Uterus (tissue), 2 donors: ENCODE measurements at regions not wholly inside any gene's neighbourhood (a gene's known extent, or its start where the extent isn't known, plus 50 kb on each side); places are given as distances from the start of the nearest gene placed in this dataset.

Source experiments
- CTCF ChIP-seq, 4 experiments: fragments of 200-600 bp in 2 of 4; fragments of 450-650 bp in 2 of 4; sonication (generic) in 2 of 4; IDR thresholded peaks; one replicate each; pipeline ENCODE4 v1.5.1; 2016 to 2019; ENCODE audit warnings: antibody characterized with exemption in 4 of 4, mild to moderate bottlenecking in 2 of 4, moderate library complexity in 1 of 4
- POLR2A ChIP-seq, 2 donors: fragments of 450-650 bp; IDR thresholded peaks; one replicate each; pipeline ENCODE4 v1.6.1; 2016; ENCODE audit warnings: antibody characterized with exemption in 2 of 2, mild to moderate bottlenecking in 1 of 2, moderate library complexity in 1 of 2

DNA sequence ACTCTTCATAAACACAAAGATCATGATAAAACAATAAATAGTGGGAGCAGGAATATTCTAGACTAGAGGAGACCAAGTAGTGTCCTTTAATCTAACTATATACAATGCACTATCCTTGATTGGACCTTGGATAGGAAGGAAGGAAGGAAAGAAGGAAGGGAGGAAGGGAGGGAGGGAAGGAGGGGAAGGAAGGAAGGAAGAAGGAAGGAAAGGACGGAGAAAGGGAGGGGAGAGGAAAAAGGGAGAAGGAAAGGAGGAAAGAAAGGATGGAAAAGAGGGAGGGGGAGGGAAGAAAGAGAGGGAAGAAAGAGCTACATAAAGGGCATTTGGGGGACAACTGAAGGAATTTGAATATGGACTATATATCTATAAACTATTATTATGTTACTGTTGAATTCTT lies 95.0 kb upstream of the SMARCAD1 start:
- TF ChIP-seq CTCF (IDR thresholded peaks at IDR 0.05): no peak
- no peak for TF ChIP-seq POLR2A (IDR thresholded peaks at IDR 0.05)
